ENCODE measurements at regions not wholly inside any gene's neighbourhood (a gene's known extent, or its start where the extent isn't known, plus 50 kb on each side); places are given as distances from the start of the nearest gene placed in this dataset.

DNA sequence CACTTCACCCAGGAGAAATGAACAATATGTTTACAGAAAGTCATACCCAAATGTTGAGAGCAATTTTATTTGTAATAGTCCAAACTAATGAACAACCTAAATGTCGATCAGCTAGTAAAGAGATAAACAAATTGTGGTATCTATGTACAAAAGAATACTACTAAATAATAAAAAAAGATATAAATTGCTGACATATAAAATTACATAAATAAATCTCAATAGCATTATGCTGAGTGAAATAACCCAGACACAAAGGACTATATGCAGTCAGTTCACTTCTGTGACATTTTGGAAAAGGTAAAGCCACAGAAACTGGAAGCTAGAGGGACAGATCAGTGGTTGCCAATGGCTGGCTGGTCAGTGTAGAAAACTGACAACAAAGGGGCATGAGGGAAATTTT is 346.0 kb upstream of the PCDH20 start:
- POLR2A ChIA-PET: no interaction called here
- CTCF ChIA-PET: no interaction called here

GRCh38 chr13:61760102-61760501 is 344.5 kb upstream of the PCDH20 start:
- ChIA-PET POLR2A (no interaction called here), CTCF (no interaction called here)

GRCh38 chr13:61756031-61756430 is 340.4 kb upstream of the PCDH20 start:
- POLR2A ChIA-PET: no interaction called here
- CTCF ChIA-PET: no interaction called here

DNA sequence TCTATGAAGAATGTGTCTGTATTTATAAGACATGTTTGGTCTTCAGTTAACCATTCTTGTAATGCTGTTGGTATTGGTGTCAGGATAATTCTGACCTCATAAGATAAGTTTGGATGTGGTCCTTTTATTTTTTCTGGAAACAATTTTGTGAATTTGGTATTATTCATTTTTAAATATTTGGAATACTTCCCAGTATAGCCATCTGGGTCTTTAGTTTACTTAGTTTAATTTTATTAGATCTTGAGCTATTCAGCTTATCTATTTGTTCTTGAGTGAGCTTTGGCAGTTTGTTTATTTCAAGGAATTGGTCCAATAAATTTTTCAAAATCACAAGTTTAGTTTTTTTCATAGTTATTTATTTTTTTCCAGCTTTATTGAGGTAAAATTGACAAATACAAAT is 335.4 kb upstream of the PCDH20 start:
- POLR2A ChIA-PET: no interaction called here

DNA sequence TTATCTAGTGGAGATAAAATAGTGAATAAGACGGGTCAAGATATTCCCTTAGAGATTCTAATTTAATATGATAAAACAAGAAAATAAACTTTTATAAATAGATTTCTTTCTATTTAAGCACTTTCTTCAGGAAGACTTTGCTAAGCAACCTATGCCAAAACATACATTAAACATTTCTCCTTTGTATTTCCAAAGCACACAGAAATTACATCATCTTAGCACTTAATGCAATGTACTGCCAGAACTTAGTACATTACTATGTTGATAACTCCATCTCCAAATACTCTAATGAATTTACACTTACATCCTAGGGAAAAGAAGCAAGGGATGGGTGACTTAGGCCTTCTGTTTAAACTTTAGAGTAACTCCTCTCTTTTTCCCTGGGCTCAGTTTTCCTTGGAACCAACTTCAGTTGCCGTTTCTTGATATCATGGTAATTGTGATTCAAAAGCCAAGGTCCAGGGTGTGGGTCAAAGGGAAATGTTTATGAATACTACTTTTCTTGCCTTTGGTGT is 322.6 kb upstream of the PCDH20 start:
- ChIA-PET POLR2A (no interaction called here), CTCF (no interaction called here)

More for the DNA sequence above, 335.4 kb upstream of the PCDH20 start:
- CTCF ChIA-PET: no interaction called here

DNA sequence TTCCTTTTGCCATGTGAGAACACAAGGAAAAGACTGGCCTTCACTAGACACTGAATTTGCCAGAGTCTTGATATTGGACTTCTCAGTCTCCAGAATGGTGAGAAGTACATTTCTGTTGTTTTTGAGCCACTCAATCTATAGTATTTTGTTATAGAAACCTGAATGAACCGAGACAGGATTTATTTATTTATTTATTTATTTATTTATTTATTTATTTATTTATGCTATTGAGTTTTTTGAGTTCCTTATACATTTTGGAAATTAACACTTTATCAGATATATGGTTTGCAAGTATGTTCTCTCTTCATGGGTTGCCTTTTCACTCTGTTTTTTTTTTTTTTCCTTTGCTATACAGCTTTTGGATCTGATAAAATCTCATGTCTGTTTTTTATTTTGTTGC is 319.0 kb upstream of the PCDH20 start:
- ChIA-PET POLR2A (no interaction called here), CTCF (no interaction called here)

DNA sequence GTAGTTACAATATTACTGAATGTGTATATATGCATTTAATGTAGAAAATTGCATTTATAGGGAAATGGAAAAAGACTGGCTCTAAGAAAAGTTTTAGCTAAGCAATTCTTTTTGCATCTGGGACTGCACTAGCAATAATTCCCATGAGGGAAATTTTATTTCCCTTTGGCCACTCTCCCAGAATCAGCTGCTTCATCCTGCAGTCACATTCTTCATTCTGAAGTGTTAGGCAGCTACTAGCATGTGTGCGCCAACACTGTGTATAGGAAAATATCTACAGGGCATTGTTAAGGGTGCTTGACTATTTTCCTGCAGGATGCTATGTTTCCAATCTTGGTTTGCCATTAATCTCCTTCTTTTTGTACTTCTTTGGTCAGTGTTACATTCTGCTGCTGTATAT is 312.8 kb upstream of the PCDH20 start:
- POLR2A ChIA-PET: no interaction called here

DNA sequence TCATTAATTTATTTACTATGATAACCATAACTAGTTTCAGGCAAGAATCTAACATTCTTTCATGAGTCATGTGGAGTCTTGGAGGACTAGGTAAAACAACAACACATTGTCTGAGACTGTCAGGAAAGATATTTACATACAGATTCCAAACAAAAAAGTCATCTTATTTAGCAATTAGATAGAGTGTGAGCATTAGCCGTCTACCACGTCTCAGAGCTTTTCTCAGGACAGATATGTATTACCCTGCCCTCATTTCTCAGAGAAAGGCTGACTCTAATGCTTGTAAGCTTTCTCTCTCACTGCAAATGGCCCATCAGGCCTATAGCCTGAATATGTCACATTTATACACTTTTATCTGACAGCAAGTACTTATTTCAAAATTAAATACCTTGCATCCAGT is 312.1 kb upstream of the PCDH20 start:
- CTCF ChIA-PET: no interaction called here

More for the DNA sequence above, 312.8 kb upstream of the PCDH20 start:
- CTCF ChIA-PET: no interaction called here

GRCh38 chr13:61725806-61726205 is 310.2 kb upstream of the PCDH20 start:
- CTCF ChIA-PET: no interaction called here
- POLR2A ChIA-PET: no interaction called here

More for the DNA sequence above, 312.1 kb upstream of the PCDH20 start:
- POLR2A ChIA-PET: no interaction called here

GRCh38 chr13:61722119-61722518 is 306.5 kb upstream of the PCDH20 start:
- ChIA-PET POLR2A (no interaction called here), CTCF (no interaction called here)

GRCh38 chr13:61712621-61713020 is 297.0 kb upstream of the PCDH20 start:
- ChIA-PET POLR2A (no interaction called here), CTCF (no interaction called here)

- POLR2A ChIA-PET: no interaction called here
Observed at GRCh38 chr13:61709258-61709657, 293.6 kb upstream of the PCDH20 start.

DNA sequence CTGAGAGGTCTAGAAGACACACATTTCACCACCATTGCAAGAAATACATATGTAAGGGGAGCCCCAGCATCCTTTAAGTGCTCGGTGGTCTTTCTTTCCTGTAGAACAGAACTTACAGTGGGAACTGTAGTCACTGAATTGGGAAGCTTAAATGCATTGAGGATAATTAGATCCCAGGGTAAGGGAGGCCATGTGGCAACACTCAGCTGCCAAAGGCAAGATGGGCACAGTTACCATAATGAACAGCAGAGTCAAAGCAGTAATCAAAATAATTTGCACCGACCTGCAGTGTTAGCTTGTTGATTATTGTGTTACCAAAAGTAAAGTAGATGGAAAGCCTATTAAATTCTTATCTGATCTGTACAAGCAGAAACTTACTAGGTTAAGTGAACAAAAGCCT is 291.2 kb upstream of the PCDH20 start:
- ChIA-PET POLR2A (no interaction called here), CTCF (no interaction called here)

More at GRCh38 chr13:61709258-61709657, 293.6 kb upstream of the PCDH20 start:
- CTCF ChIA-PET: no interaction called here

DNA sequence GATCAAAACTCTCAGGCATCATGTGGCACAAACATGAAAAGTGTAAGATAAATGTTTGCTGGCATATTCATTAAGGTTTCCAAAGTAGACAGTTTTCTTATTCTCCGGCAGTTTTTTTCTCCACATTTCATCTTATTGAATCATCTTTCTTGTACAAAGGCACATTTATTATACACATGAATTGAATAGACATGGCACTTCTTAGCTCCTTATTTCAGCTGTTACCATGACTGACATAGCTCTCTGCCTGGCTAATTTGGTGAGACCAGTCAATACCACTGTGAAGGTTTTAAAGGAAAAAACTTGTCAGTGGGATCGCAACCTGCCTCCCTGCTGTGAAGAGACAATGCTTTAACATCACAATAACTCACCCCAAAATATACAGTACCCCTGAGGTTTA is 285.0 kb upstream of the PCDH20 start:
- ChIA-PET CTCF (no interaction called here), POLR2A (no interaction called here)

- POLR2A ChIA-PET: no interaction called here
- CTCF ChIA-PET: no interaction called here
Observed at GRCh38 chr13:61700181-61700580, 284.5 kb upstream of the PCDH20 start.

- ChIA-PET POLR2A (no interaction called here), CTCF (no interaction called here)
Observed at GRCh38 chr13:61696676-61697075, 281.0 kb upstream of the PCDH20 start.

DNA sequence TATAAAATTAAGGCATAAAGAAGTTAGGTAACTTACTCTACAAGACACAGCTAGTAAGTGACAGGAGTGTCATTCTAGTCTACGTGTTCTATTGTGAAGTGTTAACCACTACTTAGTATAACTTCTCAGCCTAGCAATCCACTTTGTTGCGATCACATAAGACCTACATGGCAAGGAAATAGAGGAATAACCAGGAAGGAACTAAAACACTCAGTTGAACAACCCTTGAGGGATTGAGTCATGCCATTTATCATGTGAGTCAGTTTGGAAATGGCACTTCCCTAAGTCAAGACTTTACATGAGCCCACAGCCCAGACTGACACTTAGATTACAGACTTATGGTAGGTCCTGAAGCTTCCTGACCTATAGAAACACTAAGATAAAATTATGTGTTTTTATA is 279.5 kb upstream of the PCDH20 start:
- ChIA-PET POLR2A (no interaction called here), CTCF (no interaction called here)

- ChIA-PET POLR2A (no interaction called here), CTCF (no interaction called here)
Observed at GRCh38 chr13:61692691-61693090, 277.0 kb upstream of the PCDH20 start.

GRCh38 chr13:61685682-61686012 is 270.0 kb upstream of the PCDH20 start:
- ChIA-PET POLR2A (no interaction called here), CTCF (no interaction called here)

GRCh38 chr13:61684976-61685681 is 269.5 kb upstream of the PCDH20 start:
- CTCF ChIA-PET: no interaction called here
- POLR2A ChIA-PET: no interaction called here

GRCh38 chr13:61672756-61673155 is 257.1 kb upstream of the PCDH20 start:
- POLR2A ChIA-PET: no interaction called here
- CTCF ChIA-PET: no interaction called here

GRCh38 chr13:61670384-61671161 is 254.9 kb upstream of the PCDH20 start:
- CTCF ChIA-PET: no interaction called here
- POLR2A ChIA-PET: no interaction called here

All from activated CD8-positive, alpha-beta memory T cell treated with anti-CD3 and anti-CD28 coated beads for 36 hours (primary cell).